Keratinocyte (primary cell): ENCODE measurements at regions not wholly inside any gene's neighbourhood (a gene's known extent, or its start where the extent isn't known, plus 50 kb on each side); places are given as distances from the start of the nearest gene placed in this dataset.
"Not testable (repeated sequence)": the region's sequence is repeated elsewhere in the genome, so short reads cannot be mapped to it uniquely, and the experiment has no call there.

Experiments used
- DNase-seq: peaks from one replicate; pipeline ENCODE4 v3.0.0-alpha.2; 2011; ENCODE audit warnings: low read depth, missing footprints, low spot score
- FAIRE-seq: peaks from 2 replicates; lab custom pipeline; 2011; peaks lifted over from hg19 to GRCh38; lab: Jason Lieb, UNC
- H2AFZ ChIP-seq: 2 replicates; pipeline ENCODE4 v1.6.0; 2012; ENCODE audit warnings: low read length, control low read depth, inconsistent platforms; ENCODE audit not compliant: control insufficient read depth
- H3K27ac ChIP-seq: 2 replicates; pipeline ENCODE4 v1.5.1; 2011; ENCODE audit warnings: low read length; ENCODE audit not compliant: control insufficient read depth, insufficient read depth
- H3K27me3 ChIP-seq: 3 replicates; pipeline ENCODE4 v1.6.0; 2011; ENCODE audit warnings: low read length; ENCODE audit not compliant: control insufficient read depth, insufficient read depth; ENCODE audit errors: extremely low read depth
- H3K36me3 ChIP-seq, 2 experiments: 2 replicates in 1 of 2; 3 replicates in 1 of 2; pipeline ENCODE4 v1.5.1; 2011; ENCODE audit warnings: low read length in 2 of 2, mild to moderate bottlenecking in 1 of 2; ENCODE audit not compliant: control insufficient read depth in 2 of 2, insufficient read depth in 2 of 2; ENCODE audit errors: extremely low read depth in 1 of 2
- H3K4me1 ChIP-seq: 3 replicates; pipeline ENCODE4 v1.5.1; 2011; ENCODE audit warnings: low read length; ENCODE audit not compliant: control insufficient read depth, insufficient read depth; ENCODE audit errors: extremely low read depth
- H3K4me2 ChIP-seq: 3 replicates; pipeline ENCODE4 v1.6.0; 2011; ENCODE audit warnings: low read depth, low read length; ENCODE audit not compliant: control insufficient read depth, insufficient read depth; ENCODE audit errors: extremely low read depth
- H3K4me3 ChIP-seq, 3 experiments: fragments of 200-600 bp in 1 of 3; sonication (generic) in 1 of 3; 2 replicates in 2 of 3; 3 replicates in 1 of 3; pipeline ENCODE4 v1.5.1; 2011 to 2016; ENCODE audit warnings: low read length in 3 of 3, mild to moderate bottlenecking in 3 of 3, control low read depth in 2 of 3, inconsistent platforms in 1 of 3, low read depth in 1 of 3, mixed read lengths in 1 of 3, mixed run types in 1 of 3, moderate library complexity in 1 of 3; ENCODE audit not compliant: control insufficient read depth in 2 of 3, insufficient read depth in 2 of 3; ENCODE audit errors: extremely low read depth in 1 of 3
- H3K79me2 ChIP-seq: 2 replicates; pipeline ENCODE4 v1.6.0; 2012; ENCODE audit warnings: low read length; ENCODE audit not compliant: control insufficient read depth, insufficient read depth
- H3K9ac ChIP-seq: 3 replicates; pipeline ENCODE4 v1.6.0; 2011; ENCODE audit warnings: low read length; ENCODE audit not compliant: control insufficient read depth, insufficient read depth; ENCODE audit errors: extremely low read depth
- H3K9me1 ChIP-seq: 3 replicates; pipeline ENCODE4 v1.6.0; 2011; ENCODE audit warnings: low read length; ENCODE audit not compliant: control insufficient read depth, insufficient read depth; ENCODE audit errors: extremely low read depth
- H3K9me3 ChIP-seq: 2 replicates; pipeline ENCODE4 v1.5.1; 2012; ENCODE audit warnings: low read depth, low read length; ENCODE audit not compliant: control insufficient read depth
- H4K20me1 ChIP-seq: 3 replicates; pipeline ENCODE4 v1.6.0; 2011; ENCODE audit warnings: low read length; ENCODE audit not compliant: control insufficient read depth, insufficient read depth; ENCODE audit errors: extremely low read depth
- EZH2 ChIP-seq: IDR thresholded peaks from one replicate; pipeline ENCODE4 v1.6.1; 2012; ENCODE audit warnings: inconsistent platforms, mild to moderate bottlenecking, low read length, moderate library complexity
- dilution Hi-C: fragments of 300-500 bp; cut with MboI; formaldehyde crosslinking; loops from one replicate; pipeline ENCODE4 v1.7.0; 2020; ENCODE audit warnings: low sequenced_read_pairs; ENCODE audit not compliant: extremely low pct_ligation_motif_present
- TF ChIP-seq, protein P1 (sequence below), 3 experiments: IDR thresholded peaks in 1 of 3; conservative IDR thresholded peaks in 1 of 3; optimal IDR thresholded peaks in 1 of 3; 2 replicates in 2 of 3; 3 replicates in 1 of 3; pipeline versions ENCODE3 to v1.5.1; 2011; ENCODE audit warnings: low read length in 3 of 3, mild to moderate bottlenecking in 3 of 3, moderate library complexity in 2 of 3, control low read depth in 1 of 3, inconsistent platforms in 1 of 3; ENCODE audit not compliant: insufficient read depth in 2 of 3; ENCODE audit errors: extremely low read depth in 1 of 3

DNA sequence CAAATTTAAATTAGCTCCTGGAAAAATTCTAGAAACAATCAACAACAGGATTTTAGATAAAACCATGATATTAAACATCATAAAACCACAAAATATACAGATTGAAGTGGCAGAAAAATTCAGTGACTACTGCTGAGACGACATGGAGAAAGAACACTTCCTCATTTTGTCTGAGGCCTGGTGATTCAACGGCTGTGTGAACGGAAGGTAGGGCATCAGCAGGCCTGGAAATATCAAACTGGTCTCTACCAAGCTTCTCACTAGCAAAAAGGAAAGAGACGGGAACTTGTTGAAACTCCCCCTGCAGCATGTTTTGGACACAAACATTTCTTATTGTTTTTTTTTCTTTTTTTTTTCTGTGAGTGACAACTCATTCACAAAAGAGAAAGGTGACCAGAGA is 58.0 kb upstream of the AHI1 start:
- dilution Hi-C loops = no loop called here
- Histone ChIP-seq H4K20me1 (no peaks in the 10 kb centered on the region), H3K27me3 (no peaks in the 10 kb centered on the region), H3K36me3 (no peaks in the 10 kb centered on the region), H3K4me1 (no peaks in the 10 kb centered on the region), H3K9ac (no peak overlapping the region), H3K9me3 (no peaks in the 10 kb centered on the region), H3K27ac (no peak overlapping the region), H3K79me2 (no peaks in the 10 kb centered on the region), H3K4me3 (no peak overlapping the region), H3K4me2 (no peak overlapping the region), H2AFZ (no peak overlapping the region), H3K9me1 (no peaks in the 10 kb centered on the region)
- TF ChIP-seq, protein P1, sequence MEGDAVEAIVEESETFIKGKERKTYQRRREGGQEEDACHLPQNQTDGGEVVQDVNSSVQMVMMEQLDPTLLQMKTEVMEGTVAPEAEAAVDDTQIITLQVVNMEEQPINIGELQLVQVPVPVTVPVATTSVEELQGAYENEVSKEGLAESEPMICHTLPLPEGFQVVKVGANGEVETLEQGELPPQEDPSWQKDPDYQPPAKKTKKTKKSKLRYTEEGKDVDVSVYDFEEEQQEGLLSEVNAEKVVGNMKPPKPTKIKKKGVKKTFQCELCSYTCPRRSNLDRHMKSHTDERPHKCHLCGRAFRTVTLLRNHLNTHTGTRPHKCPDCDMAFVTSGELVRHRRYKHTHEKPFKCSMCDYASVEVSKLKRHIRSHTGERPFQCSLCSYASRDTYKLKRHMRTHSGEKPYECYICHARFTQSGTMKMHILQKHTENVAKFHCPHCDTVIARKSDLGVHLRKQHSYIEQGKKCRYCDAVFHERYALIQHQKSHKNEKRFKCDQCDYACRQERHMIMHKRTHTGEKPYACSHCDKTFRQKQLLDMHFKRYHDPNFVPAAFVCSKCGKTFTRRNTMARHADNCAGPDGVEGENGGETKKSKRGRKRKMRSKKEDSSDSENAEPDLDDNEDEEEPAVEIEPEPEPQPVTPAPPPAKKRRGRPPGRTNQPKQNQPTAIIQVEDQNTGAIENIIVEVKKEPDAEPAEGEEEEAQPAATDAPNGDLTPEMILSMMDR (optimal IDR thresholded peaks at IDR 0.05 in 1 of 3, IDR thresholded peaks at IDR 0.05 in 1 of 3, conservative IDR thresholded peaks at IDR 0.05 in 1 of 3; ENCODE audit: extremely low read depth in 1 of 3, insufficient read depth in 2 of 3, low read length in 3 of 3) = no peak
- no peak for TF ChIP-seq EZH2
- DNase-seq (no peak), FAIRE-seq (no peak)

DNA sequence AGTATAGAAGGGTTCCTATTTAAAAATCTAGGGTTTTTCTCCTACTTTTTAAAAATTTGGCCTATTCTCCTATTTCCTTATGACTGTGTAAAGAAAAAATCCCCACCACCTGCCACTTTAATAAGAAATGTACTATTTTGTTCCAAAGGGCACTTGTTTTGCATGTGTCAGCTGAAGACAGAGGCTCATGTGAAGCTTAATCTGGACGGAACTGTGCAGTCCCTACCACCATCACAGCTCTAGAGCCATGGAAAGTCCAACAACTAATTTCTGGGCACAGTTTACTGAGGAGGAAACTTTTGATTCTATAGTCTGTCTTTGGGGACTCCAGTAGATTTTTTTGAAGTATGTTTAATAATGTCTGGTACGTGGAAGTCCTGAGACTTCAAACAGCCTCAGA is 60.0 kb upstream of the AHI1 start:
- no peak overlapping the region for H3K4me2 ChIP-seq
- no peaks in the 10 kb centered on the region for H3K4me1 ChIP-seq
- dilution Hi-C loops = no loop called here
- H3K9me1 ChIP-seq = no peaks in the 10 kb centered on the region
- FAIRE-seq (no peak), DNase-seq (no peak)
- H3K79me2 ChIP-seq = no peaks in the 10 kb centered on the region
- no peak overlapping the region for H3K4me3 ChIP-seq
- no peak overlapping the region for H3K27ac ChIP-seq
- H4K20me1 ChIP-seq = no peaks in the 10 kb centered on the region
- no peak overlapping the region for H3K9ac ChIP-seq
- H3K27me3 ChIP-seq = no peaks in the 10 kb centered on the region
- H3K9me3 ChIP-seq = no peaks in the 10 kb centered on the region
- no peaks in the 10 kb centered on the region for H3K36me3 ChIP-seq
- no peak for TF ChIP-seq EZH2
- TF ChIP-seq, protein P1 (optimal IDR thresholded peaks at IDR 0.05 in 1 of 3, IDR thresholded peaks at IDR 0.05 in 1 of 3, conservative IDR thresholded peaks at IDR 0.05 in 1 of 3; ENCODE audit: extremely low read depth in 1 of 3, insufficient read depth in 2 of 3, low read length in 3 of 3) = no peak
- no peak overlapping the region for H2AFZ ChIP-seq

DNA sequence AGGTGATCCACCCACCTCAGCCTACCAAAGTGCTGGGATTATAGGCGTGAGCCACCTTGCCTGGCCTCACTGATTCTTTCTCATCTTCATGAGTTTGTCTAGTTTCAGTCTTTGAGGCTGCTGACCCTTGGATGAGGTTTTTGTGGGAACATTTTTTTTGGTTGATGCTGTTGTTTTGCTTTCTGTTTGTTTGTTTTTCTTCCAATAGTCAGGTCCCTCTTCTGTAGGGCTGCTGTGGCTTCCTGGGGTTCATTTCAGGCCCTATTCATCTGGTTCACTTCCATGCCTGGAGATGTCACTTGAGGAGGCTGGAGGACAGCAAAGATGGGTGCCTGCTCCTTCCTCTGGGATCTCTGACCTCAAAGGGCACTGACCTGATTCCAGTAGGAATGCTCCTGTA is 68.1 kb upstream of the AHI1 start:
- dilution Hi-C loops, H3K9me3 ChIP-seq, H3K4me1 ChIP-seq, H3K79me2 ChIP-seq, H3K9me1 ChIP-seq, FAIRE-seq, H3K36me3 ChIP-seq, H3K27me3 ChIP-seq, H3K4me2 ChIP-seq, H3K9ac ChIP-seq, DNase-seq, H3K4me3 ChIP-seq, H4K20me1 ChIP-seq, H2AFZ ChIP-seq, H3K27ac ChIP-seq: not testable (repeated sequence)
